NCI-H2029 treated with DMSO at 0.1 percent for 48 hours (cell line): ENCODE measurements at regions not wholly inside any gene's neighbourhood (a gene's known extent, or its start where the extent isn't known, plus 50 kb on each side); places are given as distances from the start of the nearest gene placed in this dataset.
A peak's percentile ranks its signal among the peaks of the same experiment; 100 is the strongest.

ENCODE experiments used
- DNase-seq: peaks from one replicate; lab custom pipeline; 2025; lab: John Stamatoyannopoulos, UW

DNA sequence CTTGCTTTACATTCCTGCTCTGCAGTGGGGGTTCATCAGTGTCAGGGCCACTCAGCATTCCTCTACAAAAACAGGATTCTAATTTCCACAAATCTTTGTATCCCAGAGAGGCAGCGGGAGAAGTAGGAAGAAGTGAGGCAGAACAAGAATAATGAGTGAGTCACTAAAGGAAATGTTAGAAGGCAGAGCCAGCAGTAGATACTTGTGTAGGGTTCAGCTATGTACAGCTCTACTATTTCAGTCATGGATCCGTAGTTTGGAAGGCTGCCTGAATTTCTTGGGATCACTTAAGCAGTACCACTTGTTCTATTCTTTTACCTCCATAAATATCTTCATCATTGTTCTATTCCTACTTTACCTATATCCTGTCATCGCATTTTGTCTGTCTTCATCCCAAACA is 246.3 kb upstream of the TLE4 start:
- DNase-seq = no peak

GRCh38 chr9:79329861-79330260 is 241.9 kb upstream of the TLE4 start:
- DNase-seq = no peak

GRCh38 chr9:79334001-79334400 is 237.8 kb upstream of the TLE4 start:
- DNase-seq = no peak

DNA sequence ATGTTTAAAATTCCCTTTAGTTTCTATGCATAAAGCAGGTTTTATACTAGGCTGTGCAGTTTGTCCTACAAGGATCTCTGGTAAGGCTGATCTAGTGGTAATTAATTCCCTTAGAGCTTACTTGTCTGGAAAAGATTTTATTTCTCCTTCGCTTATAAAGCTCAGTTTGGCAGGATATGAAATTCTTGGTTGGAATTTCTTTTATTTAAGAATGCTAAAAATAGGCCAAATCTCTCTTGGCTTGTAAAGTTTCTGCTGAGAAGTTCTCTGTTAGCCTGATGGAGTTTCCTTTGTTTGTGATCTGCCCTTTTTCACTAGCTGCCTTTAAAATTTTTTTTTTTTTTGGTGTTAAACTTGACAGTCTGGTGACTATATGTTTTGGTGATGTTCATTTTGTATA is 237.1 kb upstream of the TLE4 start:
- DNase-seq = no peak

DNA sequence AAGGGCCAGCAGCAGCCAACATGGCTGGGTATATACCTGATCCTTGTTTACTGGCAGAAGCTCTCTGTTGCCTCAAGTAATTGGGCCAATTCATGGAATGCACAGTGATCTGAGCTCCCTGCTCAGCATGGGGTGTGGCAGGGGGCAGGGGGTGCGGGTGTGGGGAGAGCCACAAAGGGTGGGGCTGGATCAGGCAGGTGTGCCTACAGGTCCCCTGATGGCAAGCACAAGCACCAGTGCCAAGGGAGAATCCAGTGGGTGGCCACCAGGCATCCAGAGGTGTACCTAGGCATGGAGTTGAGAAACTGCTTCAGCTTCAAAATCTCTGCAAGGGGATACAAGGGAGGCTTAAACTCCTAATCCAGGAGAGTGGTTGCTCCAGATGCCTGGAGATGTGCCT is 235.8 kb upstream of the TLE4 start:
- no peak for DNase-seq

DNA sequence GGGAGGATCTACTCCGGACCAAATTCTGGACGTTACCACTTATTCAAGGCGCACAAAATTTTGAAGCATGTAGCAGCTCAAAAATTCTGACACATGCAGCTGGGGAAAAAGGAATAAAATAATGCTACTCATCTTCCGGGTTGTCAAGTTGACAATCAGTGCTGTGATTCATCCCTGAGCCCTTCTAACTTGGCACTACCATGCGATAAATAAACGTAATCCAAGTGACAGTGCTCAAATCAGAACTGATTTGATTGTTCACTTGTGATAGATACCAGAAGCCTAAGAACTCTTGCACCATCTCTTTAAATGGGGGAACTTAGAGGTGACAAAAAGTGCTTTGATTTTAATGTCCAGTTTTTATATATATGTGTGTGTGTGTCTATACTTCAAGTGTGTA is 230.2 kb upstream of the TLE4 start:
- no peak for DNase-seq

GRCh38 chr9:79346350-79347020 is 225.3 kb upstream of the TLE4 start:
- no peak for DNase-seq

- DNase-seq = no peak
These were observed 219.4 kb upstream of the TLE4 start for GRCh38 chr9:79352322-79352721.

DNA sequence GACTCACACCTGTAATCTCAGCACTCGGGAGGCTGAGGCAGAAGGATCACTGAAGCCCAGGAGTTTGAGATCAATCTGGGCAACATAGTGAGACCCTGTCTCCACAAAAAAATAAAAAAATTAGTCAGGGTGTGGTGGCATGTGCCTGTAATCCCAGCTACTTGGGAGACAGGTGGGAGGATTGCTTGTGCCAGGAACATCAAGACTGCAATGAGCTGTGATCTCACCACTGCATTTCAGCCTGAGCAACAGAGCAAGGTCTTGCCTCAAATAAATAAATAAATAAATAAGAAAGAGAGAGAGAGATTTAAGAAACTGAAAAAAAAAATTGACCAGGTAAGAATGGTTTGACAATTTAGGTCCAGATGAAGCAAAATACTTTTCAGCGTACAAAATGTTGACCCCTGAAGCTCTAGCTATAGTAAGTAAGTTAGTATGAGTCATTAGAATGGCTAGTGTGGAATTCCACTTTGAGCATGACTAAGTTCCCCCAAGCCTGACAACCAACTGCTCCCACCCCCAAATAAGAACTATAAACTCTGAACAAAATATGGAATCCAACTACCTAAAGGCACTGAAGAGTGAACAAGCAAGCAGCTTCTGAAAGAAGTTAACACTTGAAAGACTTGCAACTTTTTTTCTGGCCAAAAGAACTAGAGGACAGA is 217.8 kb upstream of the TLE4 start:
- no peak for DNase-seq

- DNase-seq = peak; percentile 28
These were observed 214.6 kb upstream of the TLE4 start for GRCh38 chr9:79357194-79357593.

DNA sequence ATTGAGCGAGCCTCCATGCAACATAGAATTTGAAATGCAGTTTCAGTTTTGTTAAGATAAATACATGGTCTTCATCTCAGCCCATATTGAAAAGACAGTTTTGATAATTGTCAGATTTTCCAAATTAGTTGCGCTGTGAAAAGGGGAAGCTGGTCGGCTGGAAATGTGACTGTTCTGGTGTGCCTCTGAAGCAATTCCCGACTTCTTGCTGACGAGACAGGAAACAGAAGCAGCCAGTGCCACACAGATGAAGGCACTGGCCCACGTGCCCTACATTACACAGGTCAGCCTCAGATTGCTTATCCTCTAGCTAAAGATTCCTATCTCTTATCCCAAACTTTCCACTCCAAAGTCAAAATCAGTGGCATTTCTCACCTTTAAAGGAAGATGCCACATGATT is 214.1 kb upstream of the TLE4 start:
- DNase-seq = no peak

GRCh38 chr9:79360387-79361347 is 211.1 kb upstream of the TLE4 start:
- DNase-seq = no peak

GRCh38 chr9:79362100-79363081 is 209.4 kb upstream of the TLE4 start:
- DNase-seq = no peak

DNA sequence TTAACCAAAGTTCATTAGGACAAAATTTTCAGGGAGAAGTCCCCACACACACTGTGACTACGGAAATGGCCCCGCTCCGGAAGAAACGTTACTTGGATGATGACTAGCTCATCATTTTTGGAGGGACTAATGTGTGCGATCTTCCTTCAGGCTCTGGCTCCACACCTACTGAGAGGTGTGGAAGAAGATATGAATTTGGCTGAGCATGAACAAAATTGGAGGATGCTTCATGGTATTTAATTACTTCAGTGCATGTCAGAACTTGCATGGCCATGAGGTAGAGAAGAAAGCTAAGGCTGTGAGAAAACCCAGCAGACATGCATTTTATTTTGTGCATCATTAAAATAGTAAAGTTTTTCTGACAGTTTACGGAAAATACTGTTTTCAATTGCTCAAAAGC is 202.1 kb upstream of the TLE4 start:
- no peak for DNase-seq

DNA sequence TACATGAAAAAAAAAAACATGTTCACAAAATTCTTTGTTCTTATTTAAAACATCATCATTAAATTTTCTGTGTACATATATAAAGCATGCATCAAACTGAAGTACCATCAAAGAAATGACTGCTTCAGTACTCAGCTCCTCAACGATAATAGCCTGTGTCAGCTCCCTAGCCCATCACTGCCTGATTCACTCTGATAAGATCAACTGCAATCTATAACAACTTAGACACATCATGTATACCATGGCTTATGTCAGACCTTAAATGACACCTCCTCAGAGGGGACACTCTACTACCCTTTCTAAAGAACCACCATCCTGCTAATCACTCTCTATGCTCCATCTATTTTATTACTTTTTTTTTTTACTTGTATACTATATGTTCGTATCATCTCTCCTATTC is 200.5 kb upstream of the TLE4 start:
- DNase-seq = no peak

- DNase-seq = no peak
These were observed 199.7 kb upstream of the TLE4 start for GRCh38 chr9:79371948-79372555.

DNA sequence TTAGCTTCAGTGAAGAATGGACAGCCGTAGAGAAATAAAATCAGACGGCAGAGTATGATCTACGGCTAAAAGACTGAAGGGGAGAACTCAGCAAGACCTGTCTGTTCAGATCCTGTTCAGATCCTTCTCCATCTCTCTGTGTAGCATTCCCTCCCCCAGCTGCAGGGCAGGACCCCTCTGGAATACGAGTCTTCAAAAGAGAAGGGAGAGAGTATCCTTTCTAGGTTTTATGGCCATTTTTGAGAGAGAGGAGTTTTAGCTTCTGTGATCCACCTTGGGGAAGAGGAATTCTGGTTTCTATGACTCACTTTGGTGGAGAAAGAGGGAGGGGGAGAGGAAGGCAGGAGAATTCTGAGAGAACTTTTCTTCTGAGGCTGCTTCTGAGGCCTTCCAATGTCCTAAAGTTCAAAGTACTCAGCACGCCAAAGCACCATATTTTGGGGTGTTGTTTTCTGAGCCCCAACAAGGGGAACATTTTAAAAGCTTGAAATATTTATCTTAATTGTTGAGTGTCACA is 194.4 kb upstream of the TLE4 start:
- no peak for DNase-seq

- DNase-seq = no peak
These were observed 193.7 kb upstream of the TLE4 start for GRCh38 chr9:79378107-79378506.

GRCh38 chr9:79382044-79382443 is 189.7 kb upstream of the TLE4 start:
- DNase-seq = no peak

GRCh38 chr9:79382458-79382857 is 189.3 kb upstream of the TLE4 start:
- peak; percentile 63 for DNase-seq

- no peak for DNase-seq
These were observed 188.7 kb upstream of the TLE4 start for GRCh38 chr9:79383096-79383495.
